ENCODE measurements at regions not wholly inside any gene's neighbourhood (a gene's known extent, or its start where the extent isn't known, plus 50 kb on each side); places are given as distances from the start of the nearest gene placed in this dataset.
A peak's percentile ranks its signal among the peaks of the same experiment; 100 is the strongest.

- DNase-seq = peak; percentile 1
Observed at GRCh38 chr18:67219821-67220220, 296.7 kb downstream of the DSEL start.

- DNase-seq = no peak
Observed at GRCh38 chr18:67218556-67218955, 298.0 kb downstream of the DSEL start.

- DNase-seq = peak; percentile 42
Observed at GRCh38 chr18:67217551-67218166, 298.9 kb downstream of the DSEL start.

- no peak for DNase-seq
Observed at GRCh38 chr18:67216846-67217245, 299.7 kb downstream of the DSEL start.

GRCh38 chr18:67215686-67216085, 300.8 kb downstream of the DSEL start:
- no peak for DNase-seq

GRCh38 chr18:67211646-67212045, 304.9 kb downstream of the DSEL start:
- DNase-seq = no peak

- DNase-seq = no peak
Observed at GRCh38 chr18:67200665-67201064, 315.9 kb downstream of the DSEL start.

GRCh38 chr18:67199993-67200617, 316.4 kb downstream of the DSEL start:
- peak; percentile 31 for DNase-seq

GRCh38 chr18:67194886-67195285, 321.6 kb downstream of the DSEL start:
- no peak for DNase-seq

- no peak for DNase-seq
Observed at GRCh38 chr18:67192535-67192934, 324.0 kb downstream of the DSEL start.

- DNase-seq = no peak
Observed at GRCh38 chr18:67183398-67183797, 333.1 kb downstream of the DSEL start.

- no peak for DNase-seq
Observed at GRCh38 chr18:67179726-67180125, 336.8 kb downstream of the DSEL start.

- no peak for DNase-seq
Observed at GRCh38 chr18:67159662-67160061, 356.9 kb downstream of the DSEL start.

- DNase-seq = no peak
Observed at GRCh38 chr18:67154979-67155378, 361.5 kb downstream of the DSEL start.

GRCh38 chr18:67151366-67151765, 365.2 kb downstream of the DSEL start:
- DNase-seq = no peak

- DNase-seq = no peak
Observed at GRCh38 chr18:67145586-67146292, 370.8 kb downstream of the DSEL start.

- no peak for DNase-seq
Observed at GRCh38 chr18:67144329-67144728, 372.2 kb downstream of the DSEL start.

GRCh38 chr18:67143028-67143427, 373.5 kb downstream of the DSEL start:
- no peak for DNase-seq

GRCh38 chr18:67142604-67143003, 373.9 kb downstream of the DSEL start:
- no peak for DNase-seq

GRCh38 chr18:67140495-67140894, 376.0 kb downstream of the DSEL start:
- DNase-seq = no peak

- no peak for DNase-seq
Observed at GRCh38 chr18:67139899-67140298, 376.6 kb downstream of the DSEL start.

GRCh38 chr18:67135981-67136380, 380.5 kb downstream of the DSEL start:
- no peak for DNase-seq

- no peak for DNase-seq
Observed at GRCh38 chr18:67134911-67135310, 381.6 kb downstream of the DSEL start.

- no peak for DNase-seq
Observed at GRCh38 chr18:67133669-67134068, 382.9 kb downstream of the DSEL start.
